B cell (primary cell): ENCODE measurements at regions not wholly inside any gene's neighbourhood (a gene's known extent, or its start where the extent isn't known, plus 50 kb on each side); places are given as distances from the start of the nearest gene placed in this dataset.

Source experiments
- EZH2 ChIP-seq: IDR thresholded peaks from 2 replicates; pipeline ENCODE4 v1.6.1; 2012; ENCODE audit warnings: borderline replicate concordance, low read depth, mild to moderate bottlenecking, moderate library complexity, low read length; ENCODE audit not compliant: insufficient read depth, poor library complexity, severe bottlenecking
- TF ChIP-seq, protein P1 (sequence below): fragments of 200-600 bp; IDR thresholded peaks from one replicate; pipeline ENCODE4 v1.8.0; 2022; ENCODE audit warnings: antibody characterized with exemption, mild to moderate bottlenecking

DNA sequence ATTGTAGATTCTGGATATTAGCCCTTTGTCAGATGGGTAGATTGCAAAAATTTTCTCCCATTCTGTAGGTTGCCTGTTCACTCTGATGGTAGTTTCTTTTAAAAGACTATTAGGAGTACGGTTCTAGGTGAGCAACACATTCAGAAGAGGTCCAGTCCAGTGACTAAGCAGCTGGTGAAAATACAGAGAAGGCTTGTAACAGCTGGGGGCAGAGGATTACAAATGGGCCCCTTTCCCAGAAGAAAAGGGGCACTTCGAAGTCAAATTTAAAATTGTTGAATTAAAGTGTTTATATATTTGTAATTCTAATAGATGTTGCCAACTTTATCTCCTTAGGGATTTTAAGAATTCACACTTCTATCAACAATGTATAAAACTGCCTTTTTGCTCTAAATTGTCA, 720.5 kb downstream of the TLE4 start:
- TF ChIP-seq, protein P1, sequence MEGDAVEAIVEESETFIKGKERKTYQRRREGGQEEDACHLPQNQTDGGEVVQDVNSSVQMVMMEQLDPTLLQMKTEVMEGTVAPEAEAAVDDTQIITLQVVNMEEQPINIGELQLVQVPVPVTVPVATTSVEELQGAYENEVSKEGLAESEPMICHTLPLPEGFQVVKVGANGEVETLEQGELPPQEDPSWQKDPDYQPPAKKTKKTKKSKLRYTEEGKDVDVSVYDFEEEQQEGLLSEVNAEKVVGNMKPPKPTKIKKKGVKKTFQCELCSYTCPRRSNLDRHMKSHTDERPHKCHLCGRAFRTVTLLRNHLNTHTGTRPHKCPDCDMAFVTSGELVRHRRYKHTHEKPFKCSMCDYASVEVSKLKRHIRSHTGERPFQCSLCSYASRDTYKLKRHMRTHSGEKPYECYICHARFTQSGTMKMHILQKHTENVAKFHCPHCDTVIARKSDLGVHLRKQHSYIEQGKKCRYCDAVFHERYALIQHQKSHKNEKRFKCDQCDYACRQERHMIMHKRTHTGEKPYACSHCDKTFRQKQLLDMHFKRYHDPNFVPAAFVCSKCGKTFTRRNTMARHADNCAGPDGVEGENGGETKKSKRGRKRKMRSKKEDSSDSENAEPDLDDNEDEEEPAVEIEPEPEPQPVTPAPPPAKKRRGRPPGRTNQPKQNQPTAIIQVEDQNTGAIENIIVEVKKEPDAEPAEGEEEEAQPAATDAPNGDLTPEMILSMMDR: no peak
- TF ChIP-seq EZH2: no peak
